Thymus (tissue), 11 donors: ENCODE measurements at regions not wholly inside any gene's neighbourhood (a gene's known extent, or its start where the extent isn't known, plus 50 kb on each side); places are given as distances from the start of the nearest gene placed in this dataset.

Experiments used
- DNase-seq, 9 donors: peaks; one replicate each; pipeline ENCODE4 v3.0.0-alpha.2; 2013; ENCODE audit warnings: low spot score in 9 of 9, low read depth in 6 of 9, missing footprints in 1 of 9
- H3K27ac ChIP-seq, 2 donors: one replicate each; pipeline ENCODE4 v1.5.1; 2013; ENCODE audit warnings: control low read depth in 1 of 2, low read depth in 1 of 2, low read length in 1 of 2, mild to moderate bottlenecking in 1 of 2, moderate library complexity in 1 of 2
- H3K27me3 ChIP-seq, 2 donors: one replicate each; pipeline ENCODE4 v1.5.1; 2013; ENCODE audit warnings: low read length in 1 of 2; ENCODE audit not compliant: control insufficient read depth in 2 of 2, insufficient read depth in 1 of 2
- H3K36me3 ChIP-seq, 2 donors: one replicate each; pipeline ENCODE4 v1.5.1; 2013; ENCODE audit warnings: low read length in 1 of 2, mild to moderate bottlenecking in 1 of 2, moderate library complexity in 1 of 2; ENCODE audit not compliant: control insufficient read depth in 2 of 2, insufficient read depth in 2 of 2
- H3K4me1 ChIP-seq, 2 donors: one replicate each; pipeline ENCODE4 v1.5.1; 2013; ENCODE audit warnings: low read length in 2 of 2; ENCODE audit not compliant: control insufficient read depth in 2 of 2, insufficient read depth in 2 of 2
- H3K4me3 ChIP-seq, 2 donors: one replicate each; pipeline ENCODE4 v1.5.1; 2013; ENCODE audit warnings: low read length in 2 of 2, control low read depth in 1 of 2, mild to moderate bottlenecking in 1 of 2
- H3K9me3 ChIP-seq, 2 donors: one replicate each; pipeline ENCODE4 v1.5.1; 2013; ENCODE audit warnings: low read length in 1 of 2, mild to moderate bottlenecking in 1 of 2; ENCODE audit not compliant: control insufficient read depth in 2 of 2, insufficient read depth in 1 of 2
- WGBS: extraction: QIAGEN DNeasy Blood & Tissue Kit; methylation state at CpG from one replicate; pipeline ENCODE4 v1.1.7; 2013; 5-methylcytosine and 5-hydroxymethylcytosine counted together
- donor health status: healthy.

- DNase-seq = no peak
Observed at GRCh38 chr5:6049662-6050061, 328.7 kb downstream of the MED10 start.

DNA sequence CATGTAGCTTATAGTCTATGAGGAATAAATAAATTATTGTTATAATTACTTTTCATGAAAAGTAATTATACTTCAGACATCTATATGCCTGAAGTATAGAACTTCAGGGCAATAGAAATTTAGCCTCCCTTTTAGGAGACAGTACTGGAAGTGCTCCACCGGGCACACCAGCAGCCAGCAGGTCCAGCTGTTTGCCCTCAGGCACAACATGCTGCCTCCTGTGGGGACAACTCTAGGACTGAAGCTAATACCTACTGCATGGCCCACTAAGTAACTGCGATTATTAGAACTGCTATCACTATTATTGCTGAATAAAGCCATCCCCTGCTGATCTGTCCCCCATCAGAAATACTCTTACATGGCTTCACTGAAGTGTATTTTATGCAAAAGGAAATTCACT lies 329.6 kb downstream of the MED10 start:
- no peaks in the 10 kb centered on the region for H3K9me3 ChIP-seq
- no peaks in the 10 kb centered on the region for H3K27me3 ChIP-seq
- no peak overlapping the region for H3K4me3 ChIP-seq
- WGBS = 88% methylated on average over 2 of the region's 2 CpGs
- no peak for DNase-seq
- no peaks in the 10 kb centered on the region for H3K36me3 ChIP-seq
- no peaks in the 10 kb centered on the region for H3K4me1 ChIP-seq
- no peak overlapping the region for H3K27ac ChIP-seq

More at GRCh38 chr5:6049662-6050061, 328.7 kb downstream of the MED10 start:
- H3K27me3 ChIP-seq = no peaks in the 10 kb centered on the region
- H3K4me3 ChIP-seq = no peak overlapping the region
- WGBS = 95% methylated on average over 4 of the region's 4 CpGs
- no peak overlapping the region for H3K27ac ChIP-seq
- no peaks in the 10 kb centered on the region for H3K4me1 ChIP-seq
- H3K9me3 ChIP-seq = no peaks in the 10 kb centered on the region
- no peaks in the 10 kb centered on the region for H3K36me3 ChIP-seq

- H3K27me3 ChIP-seq = no peaks in the 10 kb centered on the region
- no peaks in the 10 kb centered on the region for H3K4me1 ChIP-seq
- H3K27ac ChIP-seq = no peak overlapping the region
- H3K9me3 ChIP-seq = no peaks in the 10 kb centered on the region
- no peaks in the 10 kb centered on the region for H3K36me3 ChIP-seq
- no peak overlapping the region for H3K4me3 ChIP-seq
- DNase-seq = no peak
- WGBS = 81% methylated on average over 16 of the region's 16 CpGs
Observed at GRCh38 chr5:6046296-6046967, 331.9 kb downstream of the MED10 start.

DNA sequence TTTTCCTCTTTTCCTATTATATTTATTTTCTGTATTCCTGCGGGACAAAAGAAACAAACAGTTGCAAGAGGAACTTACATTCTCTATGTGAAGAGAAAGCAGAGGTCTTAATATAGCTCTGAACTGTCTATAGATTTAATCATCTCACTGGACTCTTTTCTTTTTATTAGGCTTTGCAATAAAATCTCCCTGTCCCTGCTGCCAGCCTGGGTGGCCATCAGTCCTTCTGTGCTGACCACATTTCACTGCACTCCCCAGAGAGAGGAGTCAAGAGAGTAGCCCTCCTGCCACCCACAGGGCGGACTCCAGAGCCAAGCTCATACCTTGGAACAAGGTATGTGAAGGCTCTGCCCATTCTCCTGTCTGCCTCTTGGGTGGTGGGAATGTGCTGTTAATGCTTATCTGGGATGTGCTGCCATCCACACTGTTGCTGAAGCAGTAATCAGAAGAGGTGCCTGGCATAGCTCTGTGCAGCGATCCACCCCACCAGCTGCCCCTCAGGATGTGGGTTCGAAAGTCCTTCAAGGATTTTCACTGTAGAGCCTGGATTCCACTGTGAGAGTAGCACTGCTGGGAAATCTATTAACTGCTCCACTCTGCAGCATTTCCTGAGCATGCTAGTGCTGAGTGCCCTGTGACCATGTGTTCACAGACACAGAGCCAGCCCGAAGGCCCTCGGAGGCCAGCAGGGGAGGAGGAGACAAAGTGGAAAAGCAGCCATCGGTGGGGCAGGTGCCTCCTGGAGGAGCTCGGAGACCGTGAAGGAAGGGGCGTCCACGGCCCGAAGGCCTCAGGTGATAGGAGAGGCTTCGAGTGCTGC lies 334.6 kb downstream of the MED10 start:
- H3K36me3 ChIP-seq = no peaks in the 10 kb centered on the region
- DNase-seq = no peak
- 92% methylated on average over 13 of the region's 13 CpGs for WGBS

DNA sequence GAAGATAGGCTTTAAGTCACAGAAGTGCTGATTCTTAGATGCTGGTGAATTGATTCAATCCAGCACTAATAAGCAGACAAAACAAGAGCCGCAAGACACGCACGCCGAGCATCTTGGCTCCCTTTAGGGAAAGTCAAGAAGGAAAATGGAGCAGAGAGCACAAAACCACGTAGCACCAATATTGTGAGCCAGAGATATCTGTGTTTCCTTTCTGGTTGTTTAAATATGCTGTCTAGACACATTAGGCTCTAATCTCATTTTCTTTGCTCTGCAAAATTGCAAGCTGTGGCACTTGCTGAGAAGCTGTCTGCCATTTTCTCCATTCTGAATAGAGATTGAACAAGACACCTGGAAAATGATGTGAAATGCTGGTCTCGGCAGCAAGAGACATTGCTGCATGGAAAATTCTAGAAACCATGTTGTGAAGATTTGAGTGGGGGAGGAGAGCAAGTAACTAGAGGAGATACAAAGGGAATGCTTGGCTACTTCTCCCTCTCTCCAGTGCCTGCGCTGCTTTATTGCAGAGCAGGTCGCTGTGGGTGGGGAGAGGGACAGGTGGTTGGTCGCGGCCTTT lies 336.3 kb downstream of the MED10 start:
- Histone ChIP-seq H3K36me3 (no peaks in the 10 kb centered on the region), H3K4me1 (no peaks in the 10 kb centered on the region), H3K4me3 (no peak overlapping the region), H3K9me3 (no peaks in the 10 kb centered on the region), H3K27me3 (no peaks in the 10 kb centered on the region), H3K27ac (no peak overlapping the region)
- no peak for DNase-seq
- WGBS = 93% methylated on average over 10 of the region's 10 CpGs

More for the DNA sequence above, 334.6 kb downstream of the MED10 start:
- no peaks in the 10 kb centered on the region for H3K9me3 ChIP-seq
- H3K4me1 ChIP-seq = no peaks in the 10 kb centered on the region
- H3K4me3 ChIP-seq = no peak overlapping the region
- H3K27me3 ChIP-seq = no peaks in the 10 kb centered on the region
- no peak overlapping the region for H3K27ac ChIP-seq

DNA sequence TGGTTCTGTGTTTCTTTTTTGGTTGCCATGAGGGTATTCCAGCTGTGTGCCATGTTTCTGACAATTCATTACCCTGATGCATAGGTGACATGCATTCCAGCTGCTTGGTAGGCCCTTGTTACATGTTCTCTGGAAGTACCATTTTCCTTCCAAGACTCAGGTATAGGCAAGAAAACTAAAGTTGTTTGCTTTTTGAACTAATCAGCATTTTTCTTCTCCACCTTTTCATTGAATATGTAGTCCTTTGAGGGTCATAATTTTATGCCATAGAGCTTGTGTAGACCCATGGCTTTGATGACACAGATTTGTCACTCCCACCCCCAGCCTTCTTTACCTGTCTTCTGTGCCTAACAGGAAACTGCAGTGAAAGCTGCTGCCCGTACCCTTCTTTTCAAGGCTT lies 339.2 kb downstream of the MED10 start:
- 92% methylated on average over 1 of the region's 1 CpG for WGBS
- DNase-seq = no peak
- Histone ChIP-seq H3K27me3 (no peaks in the 10 kb centered on the region), H3K27ac (no peak overlapping the region), H3K9me3 (no peaks in the 10 kb centered on the region), H3K36me3 (no peaks in the 10 kb centered on the region), H3K4me3 (no peak overlapping the region), H3K4me1 (no peaks in the 10 kb centered on the region)

GRCh38 chr5:6036006-6036405 lies 342.3 kb downstream of the MED10 start:
- no peaks in the 10 kb centered on the region for H3K36me3 ChIP-seq
- no peaks in the 10 kb centered on the region for H3K9me3 ChIP-seq
- DNase-seq = no peak
- H3K27ac ChIP-seq = no peak overlapping the region
- no peaks in the 10 kb centered on the region for H3K27me3 ChIP-seq
- H3K4me3 ChIP-seq = no peak overlapping the region
- 91% methylated on average over 1 of the region's 1 CpG for WGBS
- H3K4me1 ChIP-seq = no peaks in the 10 kb centered on the region

- Histone ChIP-seq H3K4me1 (no peaks in the 10 kb centered on the region), H3K36me3 (no peaks in the 10 kb centered on the region), H3K4me3 (no peak overlapping the region), H3K9me3 (no peaks in the 10 kb centered on the region), H3K27me3 (no peaks in the 10 kb centered on the region), H3K27ac (no peak overlapping the region)
- WGBS = 75% methylated on average over 7 of the region's 7 CpGs
- no peak for DNase-seq
Observed at GRCh38 chr5:6029811-6030271, 348.5 kb downstream of the MED10 start.

DNA sequence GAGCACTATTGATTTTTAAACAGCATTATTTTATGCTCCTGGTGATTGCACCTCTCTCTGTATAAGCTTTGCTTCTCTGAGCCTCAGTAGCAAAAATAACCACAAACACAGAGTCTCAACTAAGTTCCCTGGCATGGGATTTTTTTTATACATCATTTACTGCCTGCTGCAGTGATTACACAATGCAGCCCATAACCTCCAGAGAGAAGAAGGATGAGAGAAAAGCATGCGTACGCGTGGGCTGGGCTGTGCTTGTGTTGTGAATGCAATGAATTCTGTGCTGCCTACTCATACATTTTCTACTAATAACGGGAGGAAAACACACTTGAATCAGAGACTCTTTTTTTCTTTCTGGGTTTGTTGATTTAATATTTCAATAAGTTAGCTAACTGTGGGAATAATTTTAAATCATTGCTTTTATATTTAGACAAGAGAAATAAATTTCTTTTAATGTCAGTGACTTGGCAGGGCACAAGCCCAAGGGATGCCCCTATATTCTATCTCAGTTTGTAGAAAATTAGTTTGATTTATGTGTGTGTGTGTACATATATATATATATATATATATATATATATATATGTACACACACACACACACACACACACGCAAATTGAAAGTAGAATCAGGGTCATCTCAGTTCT lies 351.5 kb downstream of the MED10 start:
- WGBS = 75% methylated on average over 5 of the region's 5 CpGs
- Histone ChIP-seq H3K4me3 (no peak overlapping the region), H3K9me3 (no peaks in the 10 kb centered on the region), H3K27ac (no peak overlapping the region), H3K27me3 (no peaks in the 10 kb centered on the region), H3K4me1 (no peaks in the 10 kb centered on the region), H3K36me3 (no peaks in the 10 kb centered on the region)
- no peak for DNase-seq
